H1 (cell line): ENCODE measurements at regions not wholly inside any gene's neighbourhood (a gene's known extent, or its start where the extent isn't known, plus 50 kb on each side); places are given as distances from the start of the nearest gene placed in this dataset.

ENCODE experiments used
- ASH2L ChIP-seq: fragments of 200-600, 300-600 bp; sonication (generic); IDR thresholded peaks from one replicate; pipeline ENCODE4 v1.7.1; 2017; ENCODE audit warnings: low read length
- CBX8 ChIP-seq: fragments of 300-800, 300-1000 bp; sonication (generic); IDR thresholded peaks from 2 replicates; pipeline ENCODE4 v1.7.1; 2016; ENCODE audit warnings: low read depth, low read length, borderline replicate concordance
- TEAD4 ChIP-seq: IDR thresholded peaks from 2 replicates; pipeline ENCODE4 v1.6.1; 2012; ENCODE audit warnings: low read depth, low read length, inconsistent platforms, mixed read lengths
- TF ChIP-seq, protein P1 (sequence below): fragments of 300-600 bp; sonication (generic); IDR thresholded peaks from 2 replicates; pipeline ENCODE4 v1.7.1; 2012; ENCODE audit warnings: low read length, moderate library complexity, mild to moderate bottlenecking, inconsistent platforms; ENCODE audit not compliant: insufficient replicate concordance
- TF ChIP-seq, protein P2 (sequence below): IDR thresholded peaks from 2 replicates; pipeline ENCODE4 v1.6.1; 2011; ENCODE audit warnings: low read depth, mild to moderate bottlenecking, low read length; ENCODE audit not compliant: insufficient read depth

DNA sequence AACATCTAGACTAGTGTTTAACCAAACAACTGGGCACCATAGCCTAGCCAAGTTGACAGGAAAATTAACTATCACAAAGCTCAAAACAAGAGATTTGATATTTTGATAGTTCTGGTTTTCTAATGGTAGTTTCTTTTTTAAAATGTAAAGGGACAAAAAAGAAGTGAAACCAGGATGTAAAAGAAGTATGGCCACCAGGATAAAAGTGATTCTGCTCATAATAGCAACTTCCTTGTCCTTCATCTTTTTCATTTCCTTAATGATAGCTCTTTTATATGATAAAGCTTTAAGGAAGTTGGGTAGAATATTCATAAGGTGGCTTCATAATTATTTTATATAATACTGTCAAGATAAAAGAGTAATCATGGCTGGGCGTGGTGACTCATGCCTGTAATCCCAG lies 139.1 kb downstream of the BASP1 start (continued):
- TF ChIP-seq, protein P1, sequence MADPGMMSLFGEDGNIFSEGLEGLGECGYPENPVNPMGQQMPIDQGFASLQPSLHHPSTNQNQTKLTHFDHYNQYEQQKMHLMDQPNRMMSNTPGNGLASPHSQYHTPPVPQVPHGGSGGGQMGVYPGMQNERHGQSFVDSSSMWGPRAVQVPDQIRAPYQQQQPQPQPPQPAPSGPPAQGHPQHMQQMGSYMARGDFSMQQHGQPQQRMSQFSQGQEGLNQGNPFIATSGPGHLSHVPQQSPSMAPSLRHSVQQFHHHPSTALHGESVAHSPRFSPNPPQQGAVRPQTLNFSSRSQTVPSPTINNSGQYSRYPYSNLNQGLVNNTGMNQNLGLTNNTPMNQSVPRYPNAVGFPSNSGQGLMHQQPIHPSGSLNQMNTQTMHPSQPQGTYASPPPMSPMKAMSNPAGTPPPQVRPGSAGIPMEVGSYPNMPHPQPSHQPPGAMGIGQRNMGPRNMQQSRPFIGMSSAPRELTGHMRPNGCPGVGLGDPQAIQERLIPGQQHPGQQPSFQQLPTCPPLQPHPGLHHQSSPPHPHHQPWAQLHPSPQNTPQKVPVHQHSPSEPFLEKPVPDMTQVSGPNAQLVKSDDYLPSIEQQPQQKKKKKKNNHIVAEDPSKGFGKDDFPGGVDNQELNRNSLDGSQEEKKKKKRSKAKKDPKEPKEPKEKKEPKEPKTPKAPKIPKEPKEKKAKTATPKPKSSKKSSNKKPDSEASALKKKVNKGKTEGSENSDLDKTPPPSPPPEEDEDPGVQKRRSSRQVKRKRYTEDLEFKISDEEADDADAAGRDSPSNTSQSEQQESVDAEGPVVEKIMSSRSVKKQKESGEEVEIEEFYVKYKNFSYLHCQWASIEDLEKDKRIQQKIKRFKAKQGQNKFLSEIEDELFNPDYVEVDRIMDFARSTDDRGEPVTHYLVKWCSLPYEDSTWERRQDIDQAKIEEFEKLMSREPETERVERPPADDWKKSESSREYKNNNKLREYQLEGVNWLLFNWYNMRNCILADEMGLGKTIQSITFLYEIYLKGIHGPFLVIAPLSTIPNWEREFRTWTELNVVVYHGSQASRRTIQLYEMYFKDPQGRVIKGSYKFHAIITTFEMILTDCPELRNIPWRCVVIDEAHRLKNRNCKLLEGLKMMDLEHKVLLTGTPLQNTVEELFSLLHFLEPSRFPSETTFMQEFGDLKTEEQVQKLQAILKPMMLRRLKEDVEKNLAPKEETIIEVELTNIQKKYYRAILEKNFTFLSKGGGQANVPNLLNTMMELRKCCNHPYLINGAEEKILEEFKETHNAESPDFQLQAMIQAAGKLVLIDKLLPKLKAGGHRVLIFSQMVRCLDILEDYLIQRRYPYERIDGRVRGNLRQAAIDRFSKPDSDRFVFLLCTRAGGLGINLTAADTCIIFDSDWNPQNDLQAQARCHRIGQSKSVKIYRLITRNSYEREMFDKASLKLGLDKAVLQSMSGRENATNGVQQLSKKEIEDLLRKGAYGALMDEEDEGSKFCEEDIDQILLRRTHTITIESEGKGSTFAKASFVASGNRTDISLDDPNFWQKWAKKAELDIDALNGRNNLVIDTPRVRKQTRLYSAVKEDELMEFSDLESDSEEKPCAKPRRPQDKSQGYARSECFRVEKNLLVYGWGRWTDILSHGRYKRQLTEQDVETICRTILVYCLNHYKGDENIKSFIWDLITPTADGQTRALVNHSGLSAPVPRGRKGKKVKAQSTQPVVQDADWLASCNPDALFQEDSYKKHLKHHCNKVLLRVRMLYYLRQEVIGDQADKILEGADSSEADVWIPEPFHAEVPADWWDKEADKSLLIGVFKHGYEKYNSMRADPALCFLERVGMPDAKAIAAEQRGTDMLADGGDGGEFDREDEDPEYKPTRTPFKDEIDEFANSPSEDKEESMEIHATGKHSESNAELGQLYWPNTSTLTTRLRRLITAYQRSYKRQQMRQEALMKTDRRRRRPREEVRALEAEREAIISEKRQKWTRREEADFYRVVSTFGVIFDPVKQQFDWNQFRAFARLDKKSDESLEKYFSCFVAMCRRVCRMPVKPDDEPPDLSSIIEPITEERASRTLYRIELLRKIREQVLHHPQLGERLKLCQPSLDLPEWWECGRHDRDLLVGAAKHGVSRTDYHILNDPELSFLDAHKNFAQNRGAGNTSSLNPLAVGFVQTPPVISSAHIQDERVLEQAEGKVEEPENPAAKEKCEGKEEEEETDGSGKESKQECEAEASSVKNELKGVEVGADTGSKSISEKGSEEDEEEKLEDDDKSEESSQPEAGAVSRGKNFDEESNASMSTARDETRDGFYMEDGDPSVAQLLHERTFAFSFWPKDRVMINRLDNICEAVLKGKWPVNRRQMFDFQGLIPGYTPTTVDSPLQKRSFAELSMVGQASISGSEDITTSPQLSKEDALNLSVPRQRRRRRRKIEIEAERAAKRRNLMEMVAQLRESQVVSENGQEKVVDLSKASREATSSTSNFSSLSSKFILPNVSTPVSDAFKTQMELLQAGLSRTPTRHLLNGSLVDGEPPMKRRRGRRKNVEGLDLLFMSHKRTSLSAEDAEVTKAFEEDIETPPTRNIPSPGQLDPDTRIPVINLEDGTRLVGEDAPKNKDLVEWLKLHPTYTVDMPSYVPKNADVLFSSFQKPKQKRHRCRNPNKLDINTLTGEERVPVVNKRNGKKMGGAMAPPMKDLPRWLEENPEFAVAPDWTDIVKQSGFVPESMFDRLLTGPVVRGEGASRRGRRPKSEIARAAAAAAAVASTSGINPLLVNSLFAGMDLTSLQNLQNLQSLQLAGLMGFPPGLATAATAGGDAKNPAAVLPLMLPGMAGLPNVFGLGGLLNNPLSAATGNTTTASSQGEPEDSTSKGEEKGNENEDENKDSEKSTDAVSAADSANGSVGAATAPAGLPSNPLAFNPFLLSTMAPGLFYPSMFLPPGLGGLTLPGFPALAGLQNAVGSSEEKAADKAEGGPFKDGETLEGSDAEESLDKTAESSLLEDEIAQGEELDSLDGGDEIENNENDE = no peak
- TF ChIP-seq TEAD4 (no peak), CBX8 (no peak), ASH2L (no peak)
- TF ChIP-seq, protein P2, sequence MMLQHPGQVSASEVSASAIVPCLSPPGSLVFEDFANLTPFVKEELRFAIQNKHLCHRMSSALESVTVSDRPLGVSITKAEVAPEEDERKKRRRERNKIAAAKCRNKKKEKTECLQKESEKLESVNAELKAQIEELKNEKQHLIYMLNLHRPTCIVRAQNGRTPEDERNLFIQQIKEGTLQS = no peak
